SU-DHL-6 (cell line): ENCODE measurements at regions not wholly inside any gene's neighbourhood (a gene's known extent, or its start where the extent isn't known, plus 50 kb on each side); places are given as distances from the start of the nearest gene placed in this dataset.

Experiments
- EZH2phosphoT487 ChIP-seq: fragments of 200-600 bp; sonication (generic), shearing (Covaris generic); conservative IDR thresholded peaks from 2 replicates; pipeline ENCODE4 v1.6.1; 2018; ENCODE audit warnings: mild to moderate bottlenecking, antibody characterized with exemption, low read length, moderate library complexity, mixed read lengths
- TF ChIP-seq, protein P1 (sequence below): fragments of 200-600 bp; sonication (generic); IDR thresholded peaks from one replicate; pipeline ENCODE4 v1.5.1; 2017; ENCODE audit warnings: antibody characterized with exemption, mild to moderate bottlenecking, low read length, moderate library complexity; ENCODE audit not compliant: insufficient read depth, poor library complexity, severe bottlenecking

DNA sequence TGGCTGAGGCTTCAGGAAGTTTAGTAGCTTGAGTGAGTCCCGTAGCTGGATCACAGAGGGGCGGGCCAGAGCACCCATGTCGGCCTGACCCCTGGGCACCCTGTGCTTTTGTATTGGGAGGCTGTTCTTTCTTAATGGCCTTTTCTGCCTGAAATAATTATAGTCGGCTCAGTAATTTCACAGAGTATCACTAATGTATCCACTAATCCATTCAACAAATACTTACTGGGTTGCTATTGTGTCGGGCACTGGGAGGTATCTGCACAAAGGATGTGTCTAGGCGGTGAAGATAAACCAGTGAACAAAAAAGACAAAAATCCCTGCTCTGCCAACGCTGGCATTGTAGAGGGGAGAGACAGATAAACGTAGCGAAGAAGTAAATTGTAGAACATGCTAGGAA lies 318.6 kb downstream of the FOXL1 start:
- no peak for TF ChIP-seq EZH2phosphoT487
- TF ChIP-seq, protein P1, sequence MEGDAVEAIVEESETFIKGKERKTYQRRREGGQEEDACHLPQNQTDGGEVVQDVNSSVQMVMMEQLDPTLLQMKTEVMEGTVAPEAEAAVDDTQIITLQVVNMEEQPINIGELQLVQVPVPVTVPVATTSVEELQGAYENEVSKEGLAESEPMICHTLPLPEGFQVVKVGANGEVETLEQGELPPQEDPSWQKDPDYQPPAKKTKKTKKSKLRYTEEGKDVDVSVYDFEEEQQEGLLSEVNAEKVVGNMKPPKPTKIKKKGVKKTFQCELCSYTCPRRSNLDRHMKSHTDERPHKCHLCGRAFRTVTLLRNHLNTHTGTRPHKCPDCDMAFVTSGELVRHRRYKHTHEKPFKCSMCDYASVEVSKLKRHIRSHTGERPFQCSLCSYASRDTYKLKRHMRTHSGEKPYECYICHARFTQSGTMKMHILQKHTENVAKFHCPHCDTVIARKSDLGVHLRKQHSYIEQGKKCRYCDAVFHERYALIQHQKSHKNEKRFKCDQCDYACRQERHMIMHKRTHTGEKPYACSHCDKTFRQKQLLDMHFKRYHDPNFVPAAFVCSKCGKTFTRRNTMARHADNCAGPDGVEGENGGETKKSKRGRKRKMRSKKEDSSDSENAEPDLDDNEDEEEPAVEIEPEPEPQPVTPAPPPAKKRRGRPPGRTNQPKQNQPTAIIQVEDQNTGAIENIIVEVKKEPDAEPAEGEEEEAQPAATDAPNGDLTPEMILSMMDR = no peak
